Mesendoderm (in vitro differentiated cells): ENCODE measurements at regions not wholly inside any gene's neighbourhood (a gene's known extent, or its start where the extent isn't known, plus 50 kb on each side); places are given as distances from the start of the nearest gene placed in this dataset.

Experiments used
- DNase-seq: peaks from one replicate; pipeline ENCODE4 v3.0.0; 2013
- H2AK5ac ChIP-seq: 2 replicates; pipeline ENCODE4 v1.6.1; 2013; ENCODE audit warnings: low read length, inconsistent platforms
- H2BK120ac ChIP-seq: 2 replicates; pipeline ENCODE4 v1.6.1; 2013; ENCODE audit warnings: low read depth, mild to moderate bottlenecking, low read length, moderate library complexity, mixed read lengths
- H2BK15ac ChIP-seq: replicated peaks from 2 replicates; pipeline ENCODE4 v1.6.1; 2013; ENCODE audit warnings: low read depth, mild to moderate bottlenecking, moderate library complexity
- H2BK5ac ChIP-seq: 2 replicates; pipeline ENCODE4 v1.6.1; 2013; ENCODE audit warnings: low read length, inconsistent platforms
- H3K18ac ChIP-seq: 2 replicates; pipeline ENCODE4 v1.6.1; 2013; ENCODE audit warnings: mild to moderate bottlenecking, low read length, mixed read lengths
- H3K23ac ChIP-seq: one replicate; pipeline ENCODE4 v1.6.1; 2013; ENCODE audit warnings: low read length
- H3K27ac ChIP-seq: 2 replicates; pipeline ENCODE4 v1.5.1; 2013; ENCODE audit warnings: low read depth, mild to moderate bottlenecking, inconsistent platforms, low read length, moderate library complexity
- H3K27me3 ChIP-seq: 2 replicates; pipeline ENCODE4 v1.6.1; 2013; ENCODE audit warnings: low read length, control low read depth, mild to moderate bottlenecking, inconsistent platforms; ENCODE audit not compliant: insufficient read depth, poor library complexity
- H3K36me3 ChIP-seq: 2 replicates; pipeline ENCODE4 v1.6.1; 2013; ENCODE audit warnings: low read length, inconsistent platforms; ENCODE audit not compliant: control insufficient read depth, insufficient read depth
- H3K4ac ChIP-seq: one replicate; pipeline ENCODE4 v1.6.1; 2013; ENCODE audit warnings: low read depth, mild to moderate bottlenecking, low read length, moderate library complexity
- H3K4me1 ChIP-seq: 2 replicates; pipeline ENCODE4 v1.6.1; 2013; ENCODE audit warnings: low read depth, low read length, inconsistent platforms; ENCODE audit not compliant: control insufficient read depth
- H3K4me2 ChIP-seq: 2 replicates; pipeline ENCODE4 v1.6.1; 2013; ENCODE audit warnings: low read length
- H3K4me3 ChIP-seq: 2 replicates; pipeline ENCODE4 v1.5.1; 2013; ENCODE audit warnings: mild to moderate bottlenecking, low read length
- H3K56ac ChIP-seq: one replicate; pipeline ENCODE4 v1.6.1; 2013; ENCODE audit warnings: low read length
- H3K79me1 ChIP-seq: 2 replicates; pipeline ENCODE4 v1.6.1; 2013; ENCODE audit warnings: low read length, inconsistent platforms
- H3K79me2 ChIP-seq: 2 replicates; pipeline ENCODE4 v1.6.1; 2013; ENCODE audit warnings: mild to moderate bottlenecking, low read length; ENCODE audit not compliant: control insufficient read depth, insufficient read depth
- H3K9ac ChIP-seq: 2 replicates; pipeline ENCODE4 v1.6.1; 2013; ENCODE audit warnings: low read length, inconsistent platforms
- H4K5ac ChIP-seq: one replicate; pipeline ENCODE4 v1.6.1; 2013; ENCODE audit warnings: low read length
- H4K8ac ChIP-seq: one replicate; pipeline ENCODE4 v1.6.1; 2013; ENCODE audit warnings: low read depth, mild to moderate bottlenecking, control low read depth, low read length, moderate library complexity
- WGBS: extraction: QIAGEN DNeasy Blood & Tissue Kit; methylation state at CpG from one replicate; pipeline ENCODE4 v1.1.7; 2013; ENCODE audit warnings: low lambda C conversion rate, missing lambda C conversion rate; ENCODE audit not compliant: insufficient coverage; ENCODE audit errors: extremely low coverage; 5-methylcytosine and 5-hydroxymethylcytosine counted together

- Histone ChIP-seq H2BK5ac (no peak overlapping the region), H3K4me3 (no peak overlapping the region), H3K27me3 (no peaks in the 10 kb centered on the region), H2BK120ac (no peak overlapping the region), H3K23ac (no peak overlapping the region), H3K4me1 (no peaks in the 10 kb centered on the region), H3K4ac (no peak overlapping the region), H3K27ac (no peak overlapping the region), H3K79me1 (no peaks in the 10 kb centered on the region), H3K9ac (no peak overlapping the region), H3K4me2 (no peak overlapping the region), H3K36me3 (no peaks in the 10 kb centered on the region), H4K8ac (no peak overlapping the region), H3K56ac (no peak overlapping the region), H2BK15ac (no peak overlapping the region), H4K5ac (no peak overlapping the region), H2AK5ac (no peak overlapping the region), H3K18ac (no peak overlapping the region), H3K79me2 (no peaks in the 10 kb centered on the region)
- DNase-seq: no peak
These were observed 280.4 kb upstream of the TTC14 start for GRCh38 chr3:180321534-180321933.

DNA sequence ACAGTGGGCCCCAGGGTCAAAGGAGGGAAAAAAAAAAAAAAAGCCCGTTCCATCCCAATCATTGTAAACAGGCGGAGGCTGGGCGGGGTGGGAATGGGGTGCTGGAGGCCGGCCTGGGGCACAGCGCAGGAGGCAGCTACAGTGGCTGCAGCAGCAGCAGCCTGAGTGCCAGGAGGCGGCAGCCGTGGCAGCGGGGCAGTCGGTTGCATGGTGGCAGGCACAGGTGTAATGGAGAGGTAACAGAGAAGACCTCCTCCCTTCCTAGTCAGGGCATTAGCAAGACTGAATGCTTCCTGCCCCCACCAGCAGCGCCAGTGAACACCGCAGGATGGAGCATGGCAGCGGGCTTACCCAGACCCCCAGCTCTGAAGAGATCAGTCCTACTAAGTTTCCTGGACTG is 279.1 kb upstream of the TTC14 start:
- H3K4me3 ChIP-seq: no peak overlapping the region
- H3K4me2 ChIP-seq: no peak overlapping the region
- H3K27me3 ChIP-seq: no peaks in the 10 kb centered on the region
- no peak overlapping the region for H3K9ac ChIP-seq
- H3K56ac ChIP-seq: no peak overlapping the region
- no peak overlapping the region for H2BK5ac ChIP-seq
- no peaks in the 10 kb centered on the region for H3K79me1 ChIP-seq
- DNase-seq: no peak
- H2BK120ac ChIP-seq: no peak overlapping the region
- H4K8ac ChIP-seq: no peak overlapping the region
- no peak overlapping the region for H4K5ac ChIP-seq
- no peak overlapping the region for H3K23ac ChIP-seq
- no peak overlapping the region for H3K4ac ChIP-seq
- no peak overlapping the region for H3K18ac ChIP-seq
- no peaks in the 10 kb centered on the region for H3K4me1 ChIP-seq
- no peak overlapping the region for H3K27ac ChIP-seq
- H3K36me3 ChIP-seq: no peaks in the 10 kb centered on the region
- WGBS: no CpG with 5 or more reads among the region's 12 CpGs
- no peak overlapping the region for H2AK5ac ChIP-seq
- no peaks in the 10 kb centered on the region for H3K79me2 ChIP-seq
- no peak overlapping the region for H2BK15ac ChIP-seq

DNA sequence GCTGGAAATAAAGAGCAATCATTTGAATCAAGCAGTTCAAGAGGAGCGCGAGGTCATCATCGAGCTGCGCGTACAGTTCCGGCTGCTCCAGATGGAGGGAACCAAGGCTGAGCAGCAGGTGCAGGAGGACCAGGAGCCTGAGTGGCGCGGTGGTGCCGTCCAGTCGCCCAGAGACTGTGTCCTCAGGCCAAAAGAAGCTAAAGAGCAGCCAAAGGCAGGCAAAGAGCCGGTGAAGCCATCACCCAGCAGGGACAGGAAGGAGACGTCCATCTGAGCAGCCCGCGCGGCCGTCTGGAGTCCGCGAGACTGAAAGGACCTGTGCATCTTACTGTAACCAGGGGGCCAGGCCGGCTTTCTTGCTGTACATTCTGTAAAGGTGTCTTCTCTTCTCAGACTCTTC is 277.2 kb upstream of the TTC14 start:
- WGBS: no CpG with 5 or more reads among the region's 19 CpGs
- H2BK15ac ChIP-seq: no peak overlapping the region
- H2BK5ac ChIP-seq: no peak overlapping the region
- H3K27me3 ChIP-seq: no peaks in the 10 kb centered on the region
- no peak overlapping the region for H3K27ac ChIP-seq
- H2AK5ac ChIP-seq: no peak overlapping the region
- H3K4me2 ChIP-seq: no peak overlapping the region
- H3K4me3 ChIP-seq: no peak overlapping the region
- DNase-seq: no peak
- H3K79me1 ChIP-seq: no peaks in the 10 kb centered on the region
- H3K23ac ChIP-seq: no peak overlapping the region
- no peak overlapping the region for H3K56ac ChIP-seq
- H2BK120ac ChIP-seq: no peak overlapping the region
- H4K5ac ChIP-seq: no peak overlapping the region
- H3K79me2 ChIP-seq: no peaks in the 10 kb centered on the region
- H3K36me3 ChIP-seq: no peaks in the 10 kb centered on the region
- H3K4ac ChIP-seq: no peak overlapping the region
- H4K8ac ChIP-seq: no peak overlapping the region
- no peak overlapping the region for H3K18ac ChIP-seq
- no peak overlapping the region for H3K9ac ChIP-seq
- no peaks in the 10 kb centered on the region for H3K4me1 ChIP-seq

DNA sequence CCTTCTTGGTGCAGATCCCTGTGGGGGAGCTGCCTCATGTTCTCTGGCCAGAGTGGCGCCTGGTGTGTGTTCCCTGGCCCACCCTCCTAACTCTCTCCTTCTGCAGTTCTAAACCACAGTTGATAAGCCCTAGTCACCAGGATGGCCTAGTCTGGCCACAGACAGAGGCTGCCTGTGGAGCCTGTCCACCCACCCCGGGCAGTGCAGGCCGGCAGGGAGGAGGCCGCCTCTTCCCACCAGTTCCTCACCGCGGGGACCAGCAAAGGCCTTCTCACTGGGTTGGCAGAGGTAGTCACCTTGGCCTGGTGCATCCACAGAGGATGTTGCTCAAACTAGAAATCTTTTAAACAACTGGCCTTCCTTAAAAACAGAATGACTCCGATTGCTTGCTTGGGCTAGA is 276.4 kb upstream of the TTC14 start:
- Histone ChIP-seq H2BK120ac (no peak overlapping the region), H3K9ac (no peak overlapping the region), H3K27ac (no peak overlapping the region), H3K4me1 (no peaks in the 10 kb centered on the region), H2AK5ac (no peak overlapping the region), H3K23ac (no peak overlapping the region), H3K4me2 (no peak overlapping the region), H2BK5ac (no peak overlapping the region), H3K18ac (no peak overlapping the region), H2BK15ac (no peak overlapping the region), H3K27me3 (no peaks in the 10 kb centered on the region), H3K4ac (no peak overlapping the region), H3K36me3 (no peaks in the 10 kb centered on the region), H3K79me2 (no peaks in the 10 kb centered on the region), H3K4me3 (no peak overlapping the region), H3K56ac (no peak overlapping the region), H4K8ac (no peak overlapping the region), H3K79me1 (no peaks in the 10 kb centered on the region), H4K5ac (no peak overlapping the region)
- no peak for DNase-seq
- WGBS: no CpG with 5 or more reads among the region's 7 CpGs

DNA sequence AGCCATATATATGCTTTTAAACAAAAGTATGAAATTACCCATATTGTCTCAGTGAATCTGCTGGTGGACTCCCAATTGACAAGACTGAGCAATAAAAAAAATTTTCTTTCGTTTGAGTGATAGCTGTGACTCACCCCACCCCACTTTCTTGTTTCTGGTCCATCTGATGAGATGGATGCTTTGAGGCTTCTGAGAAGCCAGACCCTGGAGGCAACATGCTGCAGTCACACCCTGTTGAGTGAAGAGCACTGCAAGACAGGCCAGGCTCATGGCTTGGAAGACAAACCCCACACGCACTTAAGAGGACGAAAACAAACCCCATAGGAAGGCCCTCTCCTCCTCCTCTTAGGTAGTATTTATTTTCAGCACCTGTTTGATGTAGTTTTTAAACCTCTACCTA is 276.0 kb upstream of the TTC14 start:
- Histone ChIP-seq H2AK5ac (no peak overlapping the region), H3K56ac (no peak overlapping the region), H3K79me1 (no peaks in the 10 kb centered on the region), H3K4me2 (no peak overlapping the region), H3K36me3 (no peaks in the 10 kb centered on the region), H2BK15ac (no peak overlapping the region), H3K4me3 (no peak overlapping the region), H3K23ac (no peak overlapping the region), H3K4me1 (no peaks in the 10 kb centered on the region), H3K27ac (no peak overlapping the region), H4K5ac (no peak overlapping the region), H3K9ac (no peak overlapping the region), H3K4ac (no peak overlapping the region), H2BK5ac (no peak overlapping the region), H3K27me3 (no peaks in the 10 kb centered on the region), H3K18ac (no peak overlapping the region), H3K79me2 (no peaks in the 10 kb centered on the region), H2BK120ac (no peak overlapping the region), H4K8ac (no peak overlapping the region)
- no peak for DNase-seq
- no CpG with 5 or more reads among the region's 3 CpGs for WGBS

DNA sequence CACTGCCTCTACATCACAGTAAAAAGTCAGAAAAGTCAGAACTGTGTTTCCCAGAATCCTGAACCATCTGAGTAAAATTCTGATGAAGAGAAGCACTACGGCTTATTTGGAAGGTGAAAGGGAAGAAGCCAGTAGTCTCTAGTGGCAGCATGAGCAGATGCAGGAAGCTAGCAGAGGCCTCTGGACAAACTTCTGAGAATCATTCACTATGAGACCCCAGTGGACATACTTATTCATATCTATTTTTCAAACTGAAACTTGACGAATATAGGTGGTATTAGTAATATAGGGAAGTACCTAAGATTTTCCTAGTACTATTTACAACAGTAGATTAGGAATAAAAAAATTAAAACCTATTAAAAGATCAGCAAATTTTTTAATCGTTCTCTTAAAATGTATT is 272.8 kb upstream of the TTC14 start:
- no peak overlapping the region for H2BK15ac ChIP-seq
- H3K4me1 ChIP-seq: no peaks in the 10 kb centered on the region
- no peak overlapping the region for H4K8ac ChIP-seq
- no peaks in the 10 kb centered on the region for H3K79me1 ChIP-seq
- no peak overlapping the region for H2BK120ac ChIP-seq
- no peak overlapping the region for H3K56ac ChIP-seq
- H3K4ac ChIP-seq: no peak overlapping the region
- H3K9ac ChIP-seq: no peak overlapping the region
- no peak overlapping the region for H3K18ac ChIP-seq
- no peak overlapping the region for H3K4me3 ChIP-seq
- no peaks in the 10 kb centered on the region for H3K27me3 ChIP-seq
- H3K27ac ChIP-seq: no peak overlapping the region
- no peaks in the 10 kb centered on the region for H3K79me2 ChIP-seq
- H2AK5ac ChIP-seq: no peak overlapping the region
- no peak for DNase-seq
- H4K5ac ChIP-seq: no peak overlapping the region
- H3K23ac ChIP-seq: no peak overlapping the region
- no peak overlapping the region for H2BK5ac ChIP-seq
- WGBS: no CpG with 5 or more reads among the region's 3 CpGs
- H3K36me3 ChIP-seq: no peaks in the 10 kb centered on the region
- no peak overlapping the region for H3K4me2 ChIP-seq
